Mesodermal cell (in vitro differentiated cells): ENCODE measurements at regions not wholly inside any gene's neighbourhood (a gene's known extent, or its start where the extent isn't known, plus 50 kb on each side); places are given as distances from the start of the nearest gene placed in this dataset.
A peak's percentile ranks its signal among the peaks of the same experiment; 100 is the strongest.

Source experiments
- H3K27ac ChIP-seq: 2 replicates; pipeline ENCODE4 v1.7.0; 2013; ENCODE audit warnings: mild to moderate bottlenecking, low read depth, low read length, moderate library complexity; ENCODE audit not compliant: severe bottlenecking
- H3K36me3 ChIP-seq: 2 replicates; pipeline ENCODE4 v1.7.1; 2013; ENCODE audit warnings: mild to moderate bottlenecking, low read length, moderate library complexity; ENCODE audit not compliant: control insufficient read depth, insufficient read depth
- H3K4me1 ChIP-seq: one replicate; pipeline ENCODE4 v1.7.1; 2013; ENCODE audit warnings: mild to moderate bottlenecking, low read length; ENCODE audit not compliant: insufficient read depth, control insufficient read depth, poor library complexity, severe bottlenecking
- H3K4me3 ChIP-seq: 2 replicates; pipeline ENCODE4 v1.7.0; 2013; ENCODE audit warnings: low read length, control low read depth, mild to moderate bottlenecking; ENCODE audit not compliant: insufficient read depth, poor library complexity, severe bottlenecking; ENCODE audit errors: extremely low read depth
- H3K9me3 ChIP-seq: 2 replicates; pipeline ENCODE4 v1.7.1; 2013; ENCODE audit warnings: mild to moderate bottlenecking, low read length, moderate library complexity; ENCODE audit not compliant: control insufficient read depth
- WGBS, 2 experiments: methylation state at CpG; one replicate each; pipeline ENCODE4 v1.1.5; 2013; ENCODE audit warnings: missing lambda C conversion rate in 2 of 2; ENCODE audit not compliant: insufficient coverage in 2 of 2; 5-methylcytosine and 5-hydroxymethylcytosine counted together

GRCh38 chr10:101289541-101289940 is 60.3 kb upstream of the LBX1 start:
- Histone ChIP-seq H3K4me3 (no peak overlapping the region), H3K9me3 (no peaks in the 10 kb centered on the region), H3K4me1 (no peaks in the 10 kb centered on the region), H3K27ac (no peak overlapping the region), H3K36me3 (no peaks in the 10 kb centered on the region)
- WGBS, 2 experiments, result 71 to 86% methylated on average over 3 of the region's 3 CpGs

GRCh38 chr10:101290431-101290830 is 61.2 kb upstream of the LBX1 start:
- no peak overlapping the region for H3K4me3 ChIP-seq
- no peaks in the 10 kb centered on the region for H3K9me3 ChIP-seq
- H3K36me3 ChIP-seq, result no peaks in the 10 kb centered on the region
- 57 to 62% methylated on average over 9 to 10 of the region's 10 CpGs for WGBS, 2 experiments
- no peak overlapping the region for H3K27ac ChIP-seq
- no peaks in the 10 kb centered on the region for H3K4me1 ChIP-seq

GRCh38 chr10:101290881-101291280 is 61.6 kb upstream of the LBX1 start:
- peak overlapping the region; percentile 56 for H3K4me3 ChIP-seq
- H3K27ac ChIP-seq, result no peak overlapping the region
- H3K9me3 ChIP-seq, result no peaks in the 10 kb centered on the region
- H3K36me3 ChIP-seq, result no peaks in the 10 kb centered on the region
- WGBS, 2 experiments, result 66 to 75% methylated on average over 6 of the region's 8 CpGs
- no peaks in the 10 kb centered on the region for H3K4me1 ChIP-seq

GRCh38 chr10:101291331-101292193 is 62.3 kb upstream of the LBX1 start:
- WGBS, 2 experiments, result 2 to 3% methylated on average over 46 to 50 of the region's 69 CpGs
- no peak overlapping the region for H3K27ac ChIP-seq

GRCh38 chr10:101292194-101293006 is 61.6 kb upstream of the BTRC start:
- Histone ChIP-seq H3K36me3 (no peaks in the 10 kb centered on the region), H3K4me1 (no peaks in the 10 kb centered on the region), H3K27ac (no peak overlapping the region), H3K4me3 (peak overlapping the region; percentile 56), H3K9me3 (no peaks in the 10 kb centered on the region)
- WGBS, 2 experiments, result 1% methylated on average over 17 to 24 of the region's 65 CpGs

More at GRCh38 chr10:101291331-101292193, 62.3 kb upstream of the LBX1 start:
- Histone ChIP-seq H3K4me1 (no peaks in the 10 kb centered on the region), H3K4me3 (peak overlapping the region; percentile 56), H3K9me3 (no peaks in the 10 kb centered on the region), H3K36me3 (no peaks in the 10 kb centered on the region)

DNA sequence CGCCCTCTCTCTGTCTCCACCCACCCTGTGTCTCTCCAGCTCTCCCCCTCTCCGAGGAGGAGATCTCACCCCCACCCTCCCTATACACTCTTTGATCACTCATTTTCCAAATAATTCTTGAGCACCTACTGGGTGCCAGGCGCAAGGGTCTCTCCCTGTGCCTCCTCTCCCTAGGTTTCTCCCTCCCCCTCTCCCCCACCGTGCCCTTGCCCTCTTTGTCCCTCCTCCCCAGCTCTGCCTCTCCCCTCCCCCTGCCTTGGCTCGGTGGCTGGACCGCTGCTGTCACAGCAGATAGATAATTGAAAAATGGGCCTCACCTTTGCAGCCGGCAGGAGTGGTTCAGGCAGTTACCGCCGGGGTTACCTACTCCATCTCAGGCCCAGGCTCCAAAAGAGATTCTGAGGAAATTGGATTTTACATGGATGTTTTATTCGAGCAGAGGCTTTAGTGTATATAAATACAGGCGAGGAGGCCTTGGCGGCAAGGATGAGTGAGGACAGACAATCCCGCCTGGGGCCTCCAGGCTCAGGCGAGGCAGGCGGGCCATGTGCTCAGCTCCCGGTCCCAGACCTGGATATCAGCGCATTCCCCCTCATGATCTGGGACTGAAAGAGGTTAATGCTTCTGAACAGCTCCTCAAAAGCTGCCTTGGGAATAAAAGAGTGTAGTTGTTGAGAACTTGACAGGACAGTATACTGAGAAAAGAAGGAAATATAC is 60.8 kb upstream of the BTRC start:
- WGBS, 2 experiments, result 20 to 21% methylated on average over 12 to 16 of the region's 17 CpGs
- H3K9me3 ChIP-seq, result no peaks in the 10 kb centered on the region
- peak overlapping the region; percentile 56 for H3K4me3 ChIP-seq
- H3K4me1 ChIP-seq, result no peaks in the 10 kb centered on the region
- H3K27ac ChIP-seq, result no peak overlapping the region
- H3K36me3 ChIP-seq, result no peaks in the 10 kb centered on the region

DNA sequence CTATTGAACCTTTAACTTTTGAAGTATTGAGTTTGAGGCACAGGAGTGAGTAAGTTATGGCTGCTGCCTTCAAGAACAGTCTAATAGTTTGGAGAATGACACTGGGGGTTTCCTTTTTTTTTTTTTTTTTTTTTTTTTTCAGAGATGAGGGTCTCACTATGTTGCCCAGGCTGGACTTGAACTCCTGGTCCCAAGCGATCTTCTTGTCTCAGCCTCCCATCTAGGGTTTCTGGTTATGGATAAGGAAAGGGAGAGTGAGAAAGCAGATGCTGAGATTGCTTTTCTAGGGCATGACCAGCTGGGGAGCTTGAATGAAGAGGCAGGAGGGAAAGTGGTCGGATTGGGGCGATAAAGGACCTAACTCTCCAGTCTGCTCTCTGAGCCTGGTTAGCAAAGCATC is 59.9 kb upstream of the BTRC start:
- no peak overlapping the region for H3K4me3 ChIP-seq
- 96 to 98% methylated on average over 3 of the region's 3 CpGs for WGBS, 2 experiments
- no peak overlapping the region for H3K27ac ChIP-seq
- H3K36me3 ChIP-seq, result no peaks in the 10 kb centered on the region
- H3K4me1 ChIP-seq, result no peaks in the 10 kb centered on the region
- no peaks in the 10 kb centered on the region for H3K9me3 ChIP-seq

- no peaks in the 10 kb centered on the region for H3K9me3 ChIP-seq
- H3K4me3 ChIP-seq, result no peak overlapping the region
- WGBS, 2 experiments, result 75 to 90% methylated on average over 2 to 3 of the region's 4 CpGs
- no peak overlapping the region for H3K27ac ChIP-seq
- no peaks in the 10 kb centered on the region for H3K36me3 ChIP-seq
- H3K4me1 ChIP-seq, result no peaks in the 10 kb centered on the region
These were observed 58.7 kb upstream of the BTRC start for GRCh38 chr10:101295261-101295660.

GRCh38 chr10:101297901-101298486 is 56.0 kb upstream of the BTRC start:
- Histone ChIP-seq H3K4me1 (no peaks in the 10 kb centered on the region), H3K27ac (no peak overlapping the region), H3K4me3 (no peak overlapping the region), H3K9me3 (no peaks in the 10 kb centered on the region), H3K36me3 (no peaks in the 10 kb centered on the region)
- WGBS, 2 experiments, result 10 to 15% methylated on average over 7 of the region's 9 CpGs

DNA sequence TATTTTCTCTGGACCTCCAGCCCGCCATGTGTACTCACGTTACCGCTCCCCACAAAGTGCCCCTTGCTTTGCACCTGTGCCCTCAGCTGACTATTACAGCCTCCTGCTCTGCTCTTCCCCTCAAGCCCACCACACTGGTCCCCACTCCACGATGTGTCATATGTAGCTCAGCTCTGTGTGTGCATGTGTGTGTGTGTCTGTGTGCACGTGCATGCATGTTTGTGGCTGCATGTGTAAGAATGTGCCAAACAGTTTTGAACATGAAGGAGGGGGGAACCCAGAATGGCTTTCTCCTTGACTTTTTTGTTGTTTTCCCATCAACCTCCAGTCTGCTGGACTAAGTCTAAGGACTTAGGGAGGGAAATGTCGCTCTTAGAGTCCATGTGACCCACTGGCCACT is 54.8 kb upstream of the BTRC start:
- Histone ChIP-seq H3K4me3 (no peak overlapping the region), H3K9me3 (no peaks in the 10 kb centered on the region), H3K36me3 (no peaks in the 10 kb centered on the region), H3K27ac (no peak overlapping the region), H3K4me1 (no peaks in the 10 kb centered on the region)
- WGBS, 2 experiments, result 71 to 89% methylated on average over 3 to 4 of the region's 6 CpGs
